ENCODE measurements at regions not wholly inside any gene's neighbourhood (a gene's known extent, or its start where the extent isn't known, plus 50 kb on each side); places are given as distances from the start of the nearest gene placed in this dataset.

DNA sequence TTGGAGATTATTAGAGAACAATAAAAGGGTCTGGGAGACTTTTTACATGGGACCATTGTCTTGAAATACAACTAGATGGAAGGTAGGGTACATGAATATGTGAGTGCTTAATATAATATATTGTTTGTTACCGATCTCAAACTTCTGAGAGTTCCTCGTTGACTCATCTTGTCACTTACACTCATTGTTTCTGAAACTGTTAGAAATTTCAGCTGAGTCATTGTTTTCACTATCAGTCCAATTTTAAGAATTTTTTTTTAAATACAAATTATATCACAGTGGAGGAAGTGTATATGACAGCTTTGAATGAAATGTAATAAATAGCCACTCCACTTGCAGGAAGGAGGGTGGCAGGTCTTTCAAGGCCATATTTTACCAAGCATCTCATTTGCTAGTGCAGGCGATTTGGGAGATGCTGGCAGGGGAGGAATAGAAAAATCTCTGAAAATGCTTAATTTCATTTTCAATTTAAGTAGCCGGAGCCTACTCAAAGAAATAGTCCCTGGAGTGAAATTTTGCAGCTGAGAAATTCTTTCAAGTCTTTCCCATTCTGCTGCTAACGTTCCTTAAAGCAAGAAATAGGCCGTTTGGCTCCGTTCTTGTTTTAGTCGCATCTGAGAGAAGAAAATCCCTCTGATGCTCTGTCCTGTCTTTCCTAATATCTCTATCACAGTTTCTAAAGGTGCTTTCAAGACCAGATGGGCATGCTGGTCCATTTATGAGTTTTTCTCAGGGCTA, 1404.2 kb upstream of the CELF2 start:
- DNase-seq (ENCODE audit: low read depth), result no peak

DNA sequence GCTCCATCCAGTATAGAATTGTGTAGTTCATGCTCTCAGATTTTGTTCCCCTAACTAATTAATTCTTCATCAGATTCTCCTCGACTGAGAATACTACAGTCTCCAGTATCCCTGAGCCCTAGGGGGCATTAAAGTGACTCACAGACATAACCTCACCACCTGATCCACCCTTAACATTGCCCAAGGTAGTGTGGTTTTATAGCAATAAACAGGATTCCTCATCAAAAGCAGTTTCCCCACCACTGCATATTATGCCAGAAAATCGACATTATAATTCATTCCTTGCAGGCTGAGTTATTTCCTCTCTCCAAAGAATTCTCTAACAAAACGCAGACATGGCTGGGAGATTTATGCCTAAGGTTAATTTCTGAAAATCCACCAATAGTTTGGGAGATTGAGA, 1402.5 kb upstream of the CELF2 start:
- no peak for DNase-seq (ENCODE audit: low read depth)

DNA sequence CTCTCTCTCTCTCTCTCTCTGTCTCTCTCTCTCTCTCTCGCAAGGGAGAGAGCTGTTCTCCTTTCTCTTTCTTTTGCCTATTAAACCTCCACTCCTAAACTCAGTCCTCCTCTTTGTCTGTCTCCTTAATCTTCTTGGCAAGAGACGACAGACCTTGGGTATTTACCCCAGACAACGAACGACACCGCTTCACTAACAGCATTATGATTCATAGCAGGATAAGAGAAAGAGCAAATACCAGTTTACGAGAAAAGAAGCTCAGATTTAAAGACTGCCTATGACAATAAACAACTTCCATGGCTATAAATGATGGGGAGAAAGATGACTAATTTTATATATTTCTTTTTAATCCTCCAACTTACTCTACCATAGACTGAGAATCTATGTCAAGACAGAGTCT, 1396.5 kb upstream of the CELF2 start:
- DNase-seq (ENCODE audit: low read depth), result no peak

GRCh38 chr10:9625304-9625703, 1392.4 kb upstream of the CELF2 start:
- DNase-seq (ENCODE audit: low read depth), result no peak

GRCh38 chr10:9634466-9634865, 1383.2 kb upstream of the CELF2 start:
- DNase-seq (ENCODE audit: low read depth), result no peak

DNA sequence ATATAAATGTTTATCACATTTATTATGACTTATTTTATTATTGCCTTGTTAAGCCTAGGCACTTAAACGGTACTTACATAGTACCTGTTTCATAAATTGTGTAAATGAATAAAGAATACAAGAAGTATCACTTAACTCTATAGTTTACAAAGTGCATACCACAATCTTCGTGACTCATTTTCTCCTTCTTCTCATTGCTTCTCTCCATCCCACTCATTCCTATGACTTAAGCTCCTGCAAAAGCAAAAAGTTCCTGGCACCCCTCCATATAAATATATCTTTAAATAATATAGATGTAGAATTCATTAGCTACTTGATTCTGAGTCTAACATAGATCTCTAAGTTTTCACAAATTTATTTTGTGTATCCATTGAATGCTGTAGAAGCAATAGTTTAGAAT, 1382.0 kb upstream of the CELF2 start:
- DNase-seq (ENCODE audit: low read depth), result no peak

DNA sequence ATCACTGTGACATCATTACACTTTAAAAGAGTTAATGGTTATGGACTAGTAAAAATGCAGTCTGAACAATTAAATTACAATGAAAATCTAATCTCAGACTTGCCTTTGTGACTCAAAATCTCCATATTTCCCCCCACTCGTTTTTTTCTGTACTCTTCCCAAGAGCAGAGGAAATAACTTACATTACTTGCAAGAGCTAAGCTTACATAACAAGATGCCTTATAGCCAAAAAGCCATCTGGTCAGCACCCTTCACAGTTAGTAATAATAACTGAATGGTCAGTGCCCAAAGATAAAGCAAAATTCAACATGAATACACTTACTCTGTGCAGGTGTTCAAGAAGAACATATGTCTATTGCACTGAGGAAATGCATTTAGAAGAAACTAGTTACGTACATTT, 1381.5 kb upstream of the CELF2 start:
- no peak for DNase-seq (ENCODE audit: low read depth)

GRCh38 chr10:9643782-9644181, 1373.9 kb upstream of the CELF2 start:
- DNase-seq (ENCODE audit: low read depth), result no peak

- DNase-seq (ENCODE audit: low read depth), result no peak
Measured at GRCh38 chr10:9645404-9645803, 1372.3 kb upstream of the CELF2 start.

DNA sequence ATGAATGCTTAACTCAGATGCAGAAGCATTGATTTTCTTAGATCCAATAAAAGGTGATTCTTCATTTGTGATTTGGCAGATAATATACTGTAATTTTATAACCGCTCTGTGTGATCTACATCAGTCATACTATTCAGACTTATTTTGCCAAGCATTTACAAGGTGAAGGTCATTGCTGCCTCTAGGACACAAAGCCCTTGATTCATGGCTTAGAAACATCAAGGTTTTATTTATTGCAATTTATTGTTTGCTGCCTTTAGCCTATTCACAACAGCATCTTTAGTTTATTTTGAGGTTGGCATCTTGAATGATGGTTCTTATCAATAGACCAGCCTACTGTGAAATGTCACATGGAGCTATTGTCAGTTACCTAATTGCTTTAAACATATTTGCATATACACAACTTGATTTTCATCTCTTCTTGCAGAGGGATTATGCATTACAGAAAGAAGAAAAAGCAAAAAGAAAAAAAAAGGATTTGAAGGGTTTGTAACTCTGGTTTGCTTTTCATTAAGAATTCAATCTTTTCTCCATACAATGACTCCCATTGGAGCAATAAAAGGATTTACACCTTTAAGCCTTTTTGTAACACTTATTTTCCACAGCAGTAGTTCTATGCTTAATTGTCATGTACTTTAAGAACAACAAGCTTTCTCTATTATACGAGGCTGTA, 1371.6 kb upstream of the CELF2 start:
- DNase-seq (ENCODE audit: low read depth), result no peak

GRCh38 chr10:9654261-9654660, 1363.4 kb upstream of the CELF2 start:
- DNase-seq (ENCODE audit: low read depth), result no peak

DNA sequence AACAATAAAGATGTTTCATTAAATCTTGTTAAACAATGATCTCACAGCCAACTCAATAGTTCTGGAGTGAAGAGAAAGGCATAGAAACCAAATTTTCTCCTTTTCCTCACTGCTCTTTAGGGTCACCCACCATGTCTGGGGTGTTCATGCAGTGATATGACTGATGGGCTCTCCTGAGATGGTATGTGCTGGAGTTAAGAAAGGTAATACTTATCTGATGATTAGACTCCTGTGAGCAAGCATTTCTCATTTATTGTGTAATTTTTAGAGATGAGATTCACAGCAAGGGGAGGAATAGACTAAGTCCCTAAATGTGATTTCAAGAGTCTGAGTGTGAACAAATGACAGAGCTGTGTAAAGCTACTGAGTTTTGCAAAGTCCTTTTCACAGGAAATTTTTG, 1361.3 kb upstream of the CELF2 start:
- no peak for DNase-seq (ENCODE audit: low read depth)

DNA sequence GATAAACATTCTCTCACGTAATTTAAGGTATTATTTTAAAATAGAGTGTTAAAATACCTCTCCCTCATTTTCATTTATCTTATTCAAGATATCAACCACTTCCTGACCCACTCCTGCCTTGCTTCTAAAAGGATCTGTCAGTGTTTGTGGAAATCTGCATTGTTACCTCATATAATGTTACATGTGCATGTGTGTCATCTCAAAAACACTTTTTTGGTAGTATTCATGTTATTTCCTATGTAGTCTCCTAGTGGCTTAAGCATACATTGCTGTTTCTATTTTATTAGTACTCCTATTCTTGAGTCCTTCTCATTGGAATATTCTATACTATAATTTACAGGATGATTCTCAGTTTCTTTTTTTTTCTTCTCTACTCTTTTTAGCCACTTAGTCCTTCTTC, 1360.7 kb upstream of the CELF2 start:
- no peak for DNase-seq (ENCODE audit: low read depth)

GRCh38 chr10:9657530-9657929, 1360.1 kb upstream of the CELF2 start:
- no peak for DNase-seq (ENCODE audit: low read depth)

DNA sequence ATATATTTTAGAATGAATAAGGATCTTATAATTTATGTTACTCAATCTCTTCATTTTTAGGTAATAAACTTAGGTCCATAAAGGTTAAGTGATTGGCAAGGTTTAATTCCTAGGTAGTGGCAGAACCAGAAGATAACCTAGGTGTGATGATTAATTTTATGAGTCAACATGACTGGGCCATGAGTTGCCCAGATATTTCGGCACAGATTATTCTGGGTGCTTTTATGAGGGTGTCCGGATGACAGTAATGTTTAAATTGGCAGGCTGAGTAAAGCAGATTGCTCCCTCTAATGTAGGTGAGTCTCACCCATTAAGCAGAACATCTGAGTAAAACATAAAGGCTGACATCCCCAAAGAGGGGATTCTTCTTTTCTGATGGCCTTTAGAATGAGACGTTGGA, 1349.3 kb upstream of the CELF2 start:
- DNase-seq (ENCODE audit: low read depth), result no peak

- DNase-seq (ENCODE audit: low read depth), result no peak
Measured at GRCh38 chr10:9670911-9671310, 1346.8 kb upstream of the CELF2 start.

DNA sequence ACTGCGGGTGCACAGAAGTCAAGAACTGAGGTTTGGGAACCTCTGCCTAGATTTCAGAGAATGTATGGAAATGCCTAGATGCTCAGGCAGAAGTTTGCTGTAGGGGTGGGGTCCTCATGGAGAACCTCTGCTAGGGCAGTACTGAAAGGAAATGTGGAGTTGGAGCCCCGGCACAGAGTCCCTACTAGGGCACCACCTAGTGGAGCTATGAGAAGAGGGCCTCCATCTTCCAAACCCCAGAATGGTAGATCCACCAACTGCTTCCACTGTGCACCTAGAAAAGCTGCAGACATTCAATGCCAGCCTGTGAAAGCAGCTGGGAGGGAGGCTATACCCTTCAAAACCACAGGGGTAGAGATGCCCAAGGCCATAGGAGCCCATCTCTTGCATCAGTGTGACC, 1336.0 kb upstream of the CELF2 start:
- DNase-seq (ENCODE audit: low read depth), result no peak

DNA sequence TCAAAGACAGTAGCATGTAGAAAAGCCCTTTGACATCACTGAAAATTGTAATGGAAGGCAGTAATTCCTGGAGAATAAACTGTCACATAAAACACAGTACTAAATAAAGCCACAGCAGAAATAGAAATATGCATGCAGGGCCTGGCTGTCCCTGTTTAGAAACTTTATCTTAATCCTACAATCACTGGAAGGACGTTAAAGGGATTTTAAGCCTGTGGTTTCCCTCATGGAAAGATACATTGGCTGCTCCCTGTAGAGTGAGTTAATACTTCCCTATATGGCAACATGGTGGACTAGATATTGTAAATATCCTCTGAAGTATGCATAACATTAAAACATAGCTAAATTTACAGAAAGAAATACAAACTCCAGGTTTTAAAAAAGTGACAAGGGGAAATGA, 1334.9 kb upstream of the CELF2 start:
- no peak for DNase-seq (ENCODE audit: low read depth)

DNA sequence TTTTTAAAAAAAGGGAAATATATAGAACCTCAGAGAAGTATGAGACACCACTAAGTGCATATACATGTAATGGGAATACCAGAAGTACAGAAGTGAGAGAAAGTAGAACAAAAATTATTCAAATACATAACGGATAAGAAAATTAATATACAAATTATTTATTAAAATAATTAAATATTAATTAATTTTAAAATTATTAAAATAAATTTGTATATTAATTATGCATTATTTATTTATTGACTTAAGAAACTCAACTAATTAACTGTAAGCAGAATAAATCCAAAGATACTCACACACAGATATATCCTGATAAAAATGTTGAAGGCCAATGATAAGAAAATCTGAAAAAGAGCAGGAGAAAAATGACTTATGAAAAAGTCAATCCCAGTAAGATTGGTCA, 1333.5 kb upstream of the CELF2 start:
- DNase-seq (ENCODE audit: low read depth), result no peak

- no peak for DNase-seq (ENCODE audit: low read depth)
Measured at GRCh38 chr10:9685596-9685995, 1332.1 kb upstream of the CELF2 start.

DNA sequence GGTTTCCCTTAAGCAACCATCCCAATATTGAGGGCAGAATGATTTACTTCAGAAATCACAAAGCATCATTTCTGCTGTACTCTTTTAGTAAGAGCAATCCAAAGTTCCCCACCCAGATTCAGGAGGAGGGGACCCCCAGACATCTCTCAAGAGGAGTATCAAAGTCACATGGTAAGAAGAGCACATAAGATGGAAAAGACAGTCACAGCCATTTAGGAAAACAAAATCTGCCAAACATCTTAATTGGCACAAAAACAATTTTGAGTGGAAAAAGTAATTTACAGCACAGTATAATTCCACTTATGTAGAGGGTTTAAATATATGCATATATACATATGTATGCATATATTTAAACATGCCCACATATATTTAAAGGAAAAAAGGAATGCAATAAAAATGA, 1329.0 kb upstream of the CELF2 start:
- DNase-seq (ENCODE audit: low read depth), result no peak

DNA sequence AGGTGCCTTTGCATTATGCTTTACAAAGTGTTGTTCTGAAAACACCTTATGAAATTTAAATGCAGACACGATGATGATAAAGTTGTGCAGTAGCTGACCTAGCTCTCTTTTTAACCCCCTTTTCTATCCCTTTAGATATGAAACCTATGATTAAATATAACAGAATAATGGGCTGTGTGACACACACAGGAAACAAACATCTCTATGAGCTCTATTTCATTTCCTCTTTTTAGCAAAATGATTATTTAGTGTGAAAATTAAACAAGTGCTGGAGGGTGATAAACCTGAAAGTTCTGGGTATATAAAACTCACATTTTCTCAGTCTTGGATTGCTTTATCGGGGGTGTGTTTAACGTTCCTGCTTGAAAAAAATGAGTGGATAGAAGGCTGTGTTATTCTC, 1310.5 kb upstream of the CELF2 start:
- no peak for DNase-seq (ENCODE audit: low read depth)

- no peak for DNase-seq (ENCODE audit: low read depth)
Measured at GRCh38 chr10:9709849-9710248, 1307.8 kb upstream of the CELF2 start.

GRCh38 chr10:9712393-9712792, 1305.3 kb upstream of the CELF2 start:
- no peak for DNase-seq (ENCODE audit: low read depth)
